Hepatocyte (in vitro differentiated cells): ENCODE measurements at regions not wholly inside any gene's neighbourhood (a gene's known extent, or its start where the extent isn't known, plus 50 kb on each side); places are given as distances from the start of the nearest gene placed in this dataset.
"Not testable (repeated sequence)": the region's sequence is repeated elsewhere in the genome, so short reads cannot be mapped to it uniquely, and the experiment has no call there.

Experiments
- DNase-seq: peaks from one replicate; pipeline ENCODE4 v3.0.0-alpha.2; 2016; ENCODE audit warnings: low spot score
- H2AFZ ChIP-seq: fragments of 200-600 bp; sonication (generic); 2 replicates; pipeline ENCODE4 v1.6.0; 2016; ENCODE audit warnings: antibody characterized with exemption, mild to moderate bottlenecking
- H3K27ac ChIP-seq: fragments of 200-600 bp; sonication (generic); 2 replicates; pipeline ENCODE4 v1.5.1; 2016; ENCODE audit warnings: mild to moderate bottlenecking
- H3K27me3 ChIP-seq: fragments of 200-600 bp; sonication (generic); 2 replicates; pipeline ENCODE4 v1.6.1; 2016
- H3K36me3 ChIP-seq: fragments of 200-600 bp; sonication (generic); replicated peaks from 2 replicates; pipeline ENCODE4 v1.5.1; 2016; ENCODE audit warnings: low read depth; ENCODE audit not compliant: insufficient read depth
- H3K4me1 ChIP-seq: fragments of 200-600 bp; sonication (generic); 2 replicates; pipeline ENCODE4 v1.5.1; 2016; ENCODE audit warnings: mild to moderate bottlenecking, moderate library complexity; ENCODE audit not compliant: insufficient read depth
- H3K4me2 ChIP-seq: fragments of 200-600 bp; sonication (generic); 2 replicates; pipeline ENCODE4 v1.6.0; 2016
- H3K4me3 ChIP-seq: fragments of 200-600 bp; sonication (generic); 2 replicates; pipeline ENCODE4 v1.5.1; 2016; ENCODE audit warnings: mild to moderate bottlenecking
- H3K79me2 ChIP-seq: fragments of 200-600 bp; sonication (generic); 2 replicates; pipeline ENCODE4 v1.6.0; 2017; ENCODE audit warnings: mild to moderate bottlenecking
- H3K9me2 ChIP-seq: fragments of 200-600 bp; sonication (generic); replicated peaks from 2 replicates; pipeline ENCODE4 v1.6.0; 2017; ENCODE audit warnings: mild to moderate bottlenecking; ENCODE audit not compliant: insufficient read depth
- H3K9me3 ChIP-seq: fragments of 200-600 bp; sonication (generic); 2 replicates; pipeline ENCODE4 v1.5.1; 2016; ENCODE audit warnings: low read depth, mild to moderate bottlenecking
- H4K20me1 ChIP-seq: fragments of 200-600 bp; sonication (generic); 2 replicates; pipeline ENCODE4 v1.6.0; 2016; ENCODE audit warnings: mild to moderate bottlenecking; ENCODE audit not compliant: insufficient read depth, poor library complexity, severe bottlenecking
- CTCF ChIP-seq: fragments of 200-600 bp; sonication (generic); IDR thresholded peaks from 2 replicates; pipeline ENCODE4 v1.5.1; 2016; ENCODE audit warnings: antibody characterized with exemption, mild to moderate bottlenecking; ENCODE audit not compliant: poor library complexity
- EZH2 ChIP-seq: fragments of 200-600 bp; sonication (generic); IDR thresholded peaks from 2 replicates; pipeline ENCODE4 v1.6.1; 2016; ENCODE audit warnings: antibody characterized with exemption, mild to moderate bottlenecking, borderline replicate concordance
- EZH2phosphoT487 ChIP-seq: fragments of 200-600 bp; sonication (generic); IDR thresholded peaks from one replicate; pipeline ENCODE4 v1.6.1; 2018; ENCODE audit warnings: antibody characterized with exemption, mild to moderate bottlenecking, low read depth, moderate library complexity; ENCODE audit not compliant: unreplicated experiment, severe bottlenecking
- WGBS: methylation state at CpG from one replicate; pipeline ENCODE4 v1.1.6; 2016; ENCODE audit warnings: low lambda C conversion rate; ENCODE audit errors: missing lambda C conversion rate; 5-methylcytosine and 5-hydroxymethylcytosine counted together

DNA sequence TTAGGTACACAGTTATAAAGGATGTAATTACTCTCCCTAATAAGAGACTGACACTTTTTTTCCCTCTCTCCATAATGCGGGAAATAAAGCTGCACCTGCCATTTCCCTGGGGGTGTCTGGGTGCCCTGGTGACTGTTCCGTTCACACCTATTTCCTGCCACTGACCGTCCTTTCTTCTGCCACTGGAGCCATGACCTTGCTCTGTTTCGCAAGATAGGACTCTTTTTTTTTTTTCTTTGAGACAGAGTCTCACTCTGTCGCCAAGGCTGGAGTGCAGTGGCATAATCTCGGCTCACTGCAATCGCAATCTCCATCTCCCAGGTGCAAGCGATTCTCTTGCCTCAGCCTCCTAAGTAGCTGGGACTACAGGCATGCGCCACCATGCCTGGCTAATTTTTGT is 66.1 kb upstream of the SERBP1 start:
- Histone ChIP-seq H3K4me2 (no peak overlapping the region), H3K9me3 (no peaks in the 10 kb centered on the region), H3K9me2 (no peaks in the 10 kb centered on the region), H3K27me3 (no peaks in the 10 kb centered on the region), H4K20me1 (no peaks in the 10 kb centered on the region), H3K36me3 (no peaks in the 10 kb centered on the region), H3K4me1 (no peaks in the 10 kb centered on the region), H3K27ac (no peak overlapping the region), H3K79me2 (no peaks in the 10 kb centered on the region), H3K4me3 (no peak overlapping the region), H2AFZ (no peak overlapping the region)
- TF ChIP-seq EZH2 = no peak
- TF ChIP-seq EZH2phosphoT487 = no peak
- no peak for TF ChIP-seq CTCF
- no peak for DNase-seq
- 86% methylated on average over 9 of the region's 9 CpGs for WGBS

GRCh38 chr1:67500413-67500959 is 70.3 kb upstream of the SERBP1 start:
- TF ChIP-seq EZH2phosphoT487 = no peak
- peak; percentile 98 for TF ChIP-seq CTCF
- no peak for TF ChIP-seq EZH2
- Histone ChIP-seq H3K4me1 (no peaks in the 10 kb centered on the region), H3K4me3 (no peak overlapping the region), H3K9me2 (no peaks in the 10 kb centered on the region), H3K4me2 (peak overlapping the region; percentile 57), H3K27ac (no peak overlapping the region), H3K9me3 (no peaks in the 10 kb centered on the region), H2AFZ (no peak overlapping the region), H3K36me3 (no peaks in the 10 kb centered on the region), H3K79me2 (no peaks in the 10 kb centered on the region), H4K20me1 (no peaks in the 10 kb centered on the region), H3K27me3 (no peaks in the 10 kb centered on the region)
- peak; percentile 93 for DNase-seq
- 3% methylated on average over 18 of the region's 18 CpGs for WGBS

GRCh38 chr1:67503974-67504373 is 73.8 kb upstream of the SERBP1 start:
- H4K20me1 ChIP-seq = no peaks in the 10 kb centered on the region
- DNase-seq = no peak
- H3K36me3 ChIP-seq = no peaks in the 10 kb centered on the region
- no peaks in the 10 kb centered on the region for H3K4me1 ChIP-seq
- H3K4me2 ChIP-seq = no peak overlapping the region
- no peaks in the 10 kb centered on the region for H3K27me3 ChIP-seq
- WGBS = 89% methylated on average over 2 of the region's 2 CpGs
- TF ChIP-seq EZH2phosphoT487 (no peak), EZH2 (no peak), CTCF (no peak)
- no peak overlapping the region for H3K27ac ChIP-seq
- H3K9me3 ChIP-seq = no peaks in the 10 kb centered on the region
- H3K79me2 ChIP-seq = no peaks in the 10 kb centered on the region
- H3K9me2 ChIP-seq = no peaks in the 10 kb centered on the region
- H2AFZ ChIP-seq = no peak overlapping the region
- H3K4me3 ChIP-seq = no peak overlapping the region

DNA sequence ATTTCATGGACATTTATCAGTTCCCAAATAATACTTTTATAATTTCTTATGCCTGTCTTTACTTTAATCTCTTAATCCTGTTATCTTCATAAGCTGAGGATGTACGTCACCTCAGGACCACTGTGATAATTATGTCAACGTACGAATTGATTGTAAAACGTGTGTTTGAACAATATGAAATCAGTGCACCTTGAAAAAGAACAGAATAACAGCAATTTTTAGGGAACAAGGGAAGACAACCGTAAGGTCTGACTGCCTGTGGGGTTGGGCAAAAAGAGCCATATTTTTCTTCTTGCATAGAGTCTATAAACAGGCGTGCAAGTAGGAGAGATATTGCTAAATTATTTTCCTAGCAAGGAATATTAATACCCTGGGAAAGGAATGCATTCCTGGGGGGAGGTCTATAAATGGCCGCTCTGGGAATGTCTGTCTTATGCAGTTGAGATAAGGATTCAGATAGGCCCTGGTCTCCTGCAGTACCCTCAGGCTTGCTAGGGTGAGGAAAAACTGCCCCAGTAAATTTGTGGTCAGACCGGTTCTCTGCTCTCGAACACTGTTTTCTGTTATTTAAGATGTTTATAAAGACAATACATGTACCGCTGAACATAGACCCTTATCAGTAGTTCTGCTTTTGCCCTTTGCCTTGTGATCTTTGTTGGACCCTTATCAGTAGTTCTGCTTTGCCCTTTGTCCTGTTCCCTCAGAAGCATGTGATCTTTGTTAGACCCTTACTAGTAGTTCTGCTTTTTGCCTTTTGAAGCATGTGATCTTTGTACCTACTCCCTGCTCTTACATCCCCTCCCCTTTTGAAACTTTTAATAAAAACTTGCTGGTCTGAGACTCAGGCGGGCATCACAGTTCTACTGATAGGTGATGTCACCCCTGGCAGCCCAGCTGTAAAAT is 83.4 kb upstream of the SERBP1 start:
- H3K27ac ChIP-seq = peak overlapping the region; percentile 73

More for the DNA sequence above, 83.4 kb upstream of the SERBP1 start:
- not testable (repeated sequence) for H3K4me2 ChIP-seq, H3K27me3 ChIP-seq, H2AFZ ChIP-seq, H3K9me2 ChIP-seq, H3K79me2 ChIP-seq, H4K20me1 ChIP-seq, H3K36me3 ChIP-seq, H3K4me1 ChIP-seq, H3K4me3 ChIP-seq, H3K9me3 ChIP-seq
- DNase-seq = peak; percentile 25
- WGBS = 66% methylated on average over 11 of the region's 11 CpGs
